ENCODE measurements at regions not wholly inside any gene's neighbourhood (a gene's known extent, or its start where the extent isn't known, plus 50 kb on each side); places are given as distances from the start of the nearest gene placed in this dataset.
"Not testable (repeated sequence)": the region's sequence is repeated elsewhere in the genome, so short reads cannot be mapped to it uniquely, and the experiment has no call there.

GRCh38 chr2:228956701-228957474, 314.2 kb downstream of the PID1 start:
- no peak for DNase-seq

- DNase-seq: no peak
Observed at GRCh38 chr2:228949831-228950230, 321.3 kb downstream of the PID1 start.

GRCh38 chr2:228945710-228946109, 325.4 kb downstream of the PID1 start:
- DNase-seq: no peak

- DNase-seq: no peak
Observed at GRCh38 chr2:228942856-228943255, 328.2 kb downstream of the PID1 start.

GRCh38 chr2:228938629-228939028, 332.5 kb downstream of the PID1 start:
- no peak for DNase-seq

GRCh38 chr2:228927028-228928010, 343.8 kb downstream of the PID1 start:
- DNase-seq: no peak

GRCh38 chr2:228919808-228920207, 351.3 kb downstream of the PID1 start:
- no peak for DNase-seq

- DNase-seq: no peak
Observed at GRCh38 chr2:228917220-228917619, 353.9 kb downstream of the PID1 start.

GRCh38 chr2:228916416-228917090, 354.5 kb downstream of the PID1 start:
- DNase-seq: no peak

- DNase-seq: no peak
Observed at GRCh38 chr2:228913176-228913575, 357.9 kb downstream of the PID1 start.

GRCh38 chr2:228910872-228911271, 360.2 kb downstream of the PID1 start:
- DNase-seq: not testable (repeated sequence)

- DNase-seq: no peak
Observed at GRCh38 chr2:228902176-228902575, 368.9 kb downstream of the PID1 start.

- DNase-seq: no peak
Observed at GRCh38 chr2:228901531-228901930, 369.6 kb downstream of the PID1 start.

- no peak for DNase-seq
Observed at GRCh38 chr2:228878138-228878537, 392.9 kb downstream of the PID1 start.

- DNase-seq: no peak
Observed at GRCh38 chr2:228876276-228876675, 394.8 kb downstream of the PID1 start.

GRCh38 chr2:228875152-228875900, 395.8 kb downstream of the PID1 start:
- DNase-seq: no peak

GRCh38 chr2:228871012-228871411, 400.1 kb downstream of the PID1 start:
- DNase-seq: no peak

- no peak for DNase-seq
Observed at GRCh38 chr2:228869636-228870264, 401.3 kb downstream of the PID1 start.

GRCh38 chr2:228867406-228867805, 403.7 kb downstream of the PID1 start:
- DNase-seq: no peak

- DNase-seq: no peak
Observed at GRCh38 chr2:228866781-228867180, 404.3 kb downstream of the PID1 start.

- no peak for DNase-seq
Observed at GRCh38 chr2:228866044-228866443, 405.0 kb downstream of the PID1 start.

- no peak for DNase-seq
Observed at GRCh38 chr2:228864131-228864530, 407.0 kb downstream of the PID1 start.
